ENCODE measurements at regions not wholly inside any gene's neighbourhood (a gene's known extent, or its start where the extent isn't known, plus 50 kb on each side); places are given as distances from the start of the nearest gene placed in this dataset.

DNA sequence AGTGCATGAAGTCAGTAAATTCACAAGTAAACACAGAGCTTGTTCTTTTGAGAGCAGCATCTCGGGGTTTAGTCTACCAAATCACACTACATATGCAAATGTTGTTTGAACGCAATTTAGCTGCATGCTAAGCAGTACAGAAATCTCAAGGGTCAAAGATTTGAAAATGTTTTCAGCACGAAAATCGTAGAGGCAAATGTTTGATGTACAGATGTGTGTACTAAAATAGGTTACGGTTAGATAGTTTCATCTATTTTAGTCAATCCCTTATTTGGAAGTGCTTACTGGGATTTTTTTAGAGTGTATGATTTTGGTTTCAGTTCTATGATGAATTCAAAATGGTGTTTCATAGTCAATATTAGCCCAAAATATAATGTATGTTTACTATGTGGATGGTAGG lies 1928.2 kb upstream of the TENM3 start:
- Histone ChIP-seq H3K9me3 (no peaks in the 10 kb centered on the region), H3K4me1 (no peaks in the 10 kb centered on the region), H3K4me3 (no peak overlapping the region), H3K27ac (no peak overlapping the region), H3K27me3 (no peaks in the 10 kb centered on the region), H3K36me3 (no peaks in the 10 kb centered on the region)
- TF ChIP-seq POLR2A (IDR thresholded peaks at IDR 0.05), result no peak
- TF ChIP-seq, protein P1, sequence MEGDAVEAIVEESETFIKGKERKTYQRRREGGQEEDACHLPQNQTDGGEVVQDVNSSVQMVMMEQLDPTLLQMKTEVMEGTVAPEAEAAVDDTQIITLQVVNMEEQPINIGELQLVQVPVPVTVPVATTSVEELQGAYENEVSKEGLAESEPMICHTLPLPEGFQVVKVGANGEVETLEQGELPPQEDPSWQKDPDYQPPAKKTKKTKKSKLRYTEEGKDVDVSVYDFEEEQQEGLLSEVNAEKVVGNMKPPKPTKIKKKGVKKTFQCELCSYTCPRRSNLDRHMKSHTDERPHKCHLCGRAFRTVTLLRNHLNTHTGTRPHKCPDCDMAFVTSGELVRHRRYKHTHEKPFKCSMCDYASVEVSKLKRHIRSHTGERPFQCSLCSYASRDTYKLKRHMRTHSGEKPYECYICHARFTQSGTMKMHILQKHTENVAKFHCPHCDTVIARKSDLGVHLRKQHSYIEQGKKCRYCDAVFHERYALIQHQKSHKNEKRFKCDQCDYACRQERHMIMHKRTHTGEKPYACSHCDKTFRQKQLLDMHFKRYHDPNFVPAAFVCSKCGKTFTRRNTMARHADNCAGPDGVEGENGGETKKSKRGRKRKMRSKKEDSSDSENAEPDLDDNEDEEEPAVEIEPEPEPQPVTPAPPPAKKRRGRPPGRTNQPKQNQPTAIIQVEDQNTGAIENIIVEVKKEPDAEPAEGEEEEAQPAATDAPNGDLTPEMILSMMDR (IDR thresholded peaks at IDR 0.05), result no peak
- DNase-seq (no peak), ATAC-seq (no peak)
- 50 to 66% (median 53%) methylated on average over 5 of the region's 5 CpGs for WGBS, 4 donors
- intact Hi-C loops (cut with DNase I), result no loop called here

DNA sequence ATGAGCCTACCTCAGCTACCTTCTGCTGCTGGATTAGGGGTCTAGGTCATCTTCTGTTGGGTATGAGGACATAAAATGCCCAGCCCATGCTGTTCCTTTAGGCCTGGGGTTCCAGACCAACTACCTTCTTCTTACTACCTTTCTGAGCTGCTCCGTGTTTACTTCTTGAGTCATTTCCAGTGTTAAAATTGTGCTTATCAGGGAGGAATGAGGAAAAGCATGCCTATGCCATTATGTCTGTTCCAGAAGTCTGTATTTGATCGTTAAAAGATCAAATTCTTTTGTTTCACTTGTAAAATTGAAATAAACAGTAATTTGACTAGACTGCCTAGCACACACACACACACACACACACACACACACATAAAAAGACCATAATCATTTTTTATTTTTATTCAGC lies 1912.7 kb upstream of the TENM3 start:
- no peak for ATAC-seq
- TF ChIP-seq, protein P1 (IDR thresholded peaks at IDR 0.05), result no peak
- no peak for TF ChIP-seq POLR2A (IDR thresholded peaks at IDR 0.05)

DNA sequence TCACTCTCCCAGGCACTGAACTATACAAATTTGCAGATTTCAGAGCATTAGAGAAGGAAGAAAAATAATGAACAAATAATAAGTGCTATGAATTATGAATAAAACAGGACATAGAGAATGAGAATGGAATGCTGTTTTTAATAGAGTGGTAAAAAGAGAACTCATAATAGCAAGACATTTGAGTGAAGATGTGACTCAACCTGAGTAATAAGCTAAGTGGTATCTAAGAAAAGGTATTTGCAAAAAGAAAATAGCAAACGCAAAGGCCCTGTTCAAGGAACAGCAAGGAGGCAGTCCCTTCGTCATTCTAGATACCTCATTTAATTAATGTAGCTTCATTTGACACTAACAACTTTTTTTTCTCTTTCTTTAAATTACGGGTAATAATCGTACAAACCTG lies 1910.0 kb upstream of the TENM3 start:
- WGBS, 4 donors, result 83 to 89% (median 84%) methylated on average over 4 of the region's 4 CpGs
- Histone ChIP-seq H3K4me3 (no peak overlapping the region), H3K9me3 (peaks cover 0 to 4% (median 0%) of the 10 kb centered on the region in 12 donors), H3K36me3 (no peaks in the 10 kb centered on the region), H3K4me1 (no peaks in the 10 kb centered on the region), H3K27ac (no peak overlapping the region), H3K27me3 (no peaks in the 10 kb centered on the region)
- DNase-seq (no peak), ATAC-seq (no peak)
- intact Hi-C loops (cut with DNase I), result no loop called here
- TF ChIP-seq, protein P1 (IDR thresholded peaks at IDR 0.05), result no peak
- no peak for TF ChIP-seq POLR2A (IDR thresholded peaks at IDR 0.05)

More for the DNA sequence above, 1912.7 kb upstream of the TENM3 start:
- Histone ChIP-seq H3K9me3 (peaks cover 0 to 4% (median 0%) of the 10 kb centered on the region in 12 donors), H3K27ac (no peak overlapping the region), H3K36me3 (no peaks in the 10 kb centered on the region), H3K27me3 (no peaks in the 10 kb centered on the region), H3K4me3 (no peak overlapping the region), H3K4me1 (no peaks in the 10 kb centered on the region)
- WGBS, 4 donors, result 39 to 69% (median 62%) methylated on average over 2 of the region's 2 CpGs
- no peak for DNase-seq
- intact Hi-C loops (cut with DNase I), result no loop called here

DNA sequence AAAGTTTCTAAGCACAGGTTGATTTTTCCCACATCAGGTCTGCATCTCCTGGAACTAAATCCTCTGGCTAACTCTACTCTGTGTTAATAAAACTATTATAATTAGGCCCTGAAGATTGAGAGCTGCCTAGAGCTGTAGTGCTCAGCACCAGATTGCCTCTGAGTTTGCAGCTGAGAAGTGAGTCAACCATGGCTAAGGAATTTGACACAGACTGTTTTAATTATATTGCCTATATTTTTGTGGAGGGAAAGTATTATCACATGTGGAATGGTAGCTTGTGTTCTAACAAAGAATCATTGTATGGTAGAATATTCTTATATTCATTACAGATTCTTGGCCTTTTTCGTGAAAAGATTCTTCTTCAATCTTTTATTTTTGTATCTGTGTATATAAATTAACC lies 1907.6 kb upstream of the TENM3 start:
- Histone ChIP-seq H3K27ac (no peak overlapping the region), H3K36me3 (no peaks in the 10 kb centered on the region), H3K4me1 (no peaks in the 10 kb centered on the region), H3K9me3 (peaks cover 0 to 4% (median 0%) of the 10 kb centered on the region in 12 donors), H3K27me3 (no peaks in the 10 kb centered on the region), H3K4me3 (no peak overlapping the region)
- DNase-seq, result no peak
- no peak for TF ChIP-seq POLR2A (IDR thresholded peaks at IDR 0.05)
- TF ChIP-seq, protein P1 (IDR thresholded peaks at IDR 0.05), result no peak
- intact Hi-C loops (cut with DNase I), result no loop called here
- no peak for ATAC-seq
- WGBS, 4 donors, result 42 to 73% (median 62%) methylated on average over 1 of the region's 1 CpG

Data from heart left ventricle (tissue), 16 donors.